ENCODE measurements at regions not wholly inside any gene's neighbourhood (a gene's known extent, or its start where the extent isn't known, plus 50 kb on each side); places are given as distances from the start of the nearest gene placed in this dataset.

DNA sequence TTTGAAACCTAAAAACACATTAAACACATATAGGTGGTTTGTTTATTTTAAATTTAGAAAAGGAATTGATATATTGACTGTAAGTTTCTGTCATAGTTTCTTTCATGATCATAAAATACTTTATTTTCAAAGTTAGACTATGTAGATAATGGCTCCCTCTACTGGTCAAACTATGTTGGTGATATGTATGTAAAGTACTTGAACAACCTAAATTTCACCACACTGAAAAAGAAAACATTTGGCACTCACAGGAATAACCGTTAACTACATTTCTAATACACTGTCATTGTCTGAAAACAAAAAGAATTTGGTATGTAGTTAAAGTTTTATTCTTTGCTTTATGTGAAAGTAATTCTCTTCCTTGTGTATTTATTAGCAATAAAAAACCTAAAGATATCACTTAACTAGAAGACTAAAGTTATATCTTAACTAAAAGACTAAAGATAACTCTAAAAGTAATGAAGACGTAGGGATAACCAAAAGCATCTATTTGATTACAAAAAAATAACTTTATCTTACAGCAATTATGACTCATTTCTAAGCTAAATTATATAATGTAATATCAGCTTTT, 427.5 kb downstream of the VGLL3 start:
- TF ChIP-seq CTCF (IDR thresholded peaks at IDR 0.05) = peak in 4 of 6 experiments; percentile 37 to 45 (median 40)
- TF ChIP-seq POLR2A (IDR thresholded peaks at IDR 0.05) = no peak

Data from Peyer's patch (tissue), 4 donors.